ENCODE measurements at regions not wholly inside any gene's neighbourhood (a gene's known extent, or its start where the extent isn't known, plus 50 kb on each side); places are given as distances from the start of the nearest gene placed in this dataset.

- no peaks in the 10 kb centered on the region for H3K27me3 ChIP-seq
- no peaks in the 10 kb centered on the region for H3K36me3 ChIP-seq
- H3K4me3 ChIP-seq, result no peak overlapping the region
- H3K9me3 ChIP-seq, result no peaks in the 10 kb centered on the region
- DNase-seq, result no peak
Observed at GRCh38 chr5:3059488-3059887, 308.0 kb upstream of the IRX2 start.

DNA sequence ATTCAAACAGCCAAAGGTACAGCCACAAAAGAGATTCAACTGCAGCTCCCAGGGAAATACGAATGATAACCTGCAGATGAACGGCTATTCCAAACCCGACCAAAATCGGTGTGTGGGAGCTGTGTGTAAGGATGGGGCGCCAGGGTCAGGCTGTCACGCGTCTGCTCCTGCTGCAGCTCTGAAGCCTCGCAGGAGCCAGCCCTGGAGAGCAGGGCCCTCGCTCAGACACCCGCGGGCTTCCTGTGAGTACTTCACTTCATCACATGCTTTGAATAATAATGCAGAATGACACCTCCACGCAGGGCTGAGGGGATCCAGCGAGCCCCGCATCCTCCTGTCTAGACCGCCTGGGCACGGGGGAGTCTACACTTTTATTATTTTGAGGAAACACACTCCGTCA lies 307.5 kb upstream of the IRX2 start:
- no peaks in the 10 kb centered on the region for H3K9me3 ChIP-seq

DNA sequence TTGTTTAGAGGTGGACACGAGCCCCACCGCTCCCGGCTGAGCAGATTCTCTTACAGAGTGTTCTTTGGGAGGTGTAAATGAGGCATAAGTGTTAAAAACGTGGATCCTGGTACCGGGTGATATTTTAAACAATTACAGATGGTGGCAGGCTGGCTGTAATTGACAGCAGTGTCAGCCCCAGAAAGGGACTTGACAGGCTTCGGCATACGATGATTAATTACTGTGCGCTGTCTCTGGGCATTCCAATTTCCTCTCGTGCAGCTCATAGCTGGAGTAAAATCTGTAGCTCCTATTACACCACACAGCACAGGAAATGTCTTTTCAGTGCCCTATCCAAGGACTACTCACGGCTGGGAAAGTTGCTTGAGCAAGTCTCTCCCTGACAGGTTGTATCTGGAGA lies 305.4 kb upstream of the IRX2 start:
- no peaks in the 10 kb centered on the region for H3K9me3 ChIP-seq
- H3K4me3 ChIP-seq, result no peak overlapping the region
- H3K36me3 ChIP-seq, result no peaks in the 10 kb centered on the region
- DNase-seq, result no peak
- no peaks in the 10 kb centered on the region for H3K27me3 ChIP-seq

More for the DNA sequence above, 307.5 kb upstream of the IRX2 start:
- Histone ChIP-seq H3K27me3 (no peaks in the 10 kb centered on the region), H3K4me3 (no peak overlapping the region), H3K36me3 (no peaks in the 10 kb centered on the region)
- DNase-seq, result no peak

GRCh38 chr5:3051400-3051799 lies 299.9 kb upstream of the IRX2 start:
- H3K4me3 ChIP-seq, result no peak overlapping the region
- no peaks in the 10 kb centered on the region for H3K36me3 ChIP-seq
- no peak for DNase-seq
- no peaks in the 10 kb centered on the region for H3K9me3 ChIP-seq
- H3K27me3 ChIP-seq, result no peaks in the 10 kb centered on the region

DNA sequence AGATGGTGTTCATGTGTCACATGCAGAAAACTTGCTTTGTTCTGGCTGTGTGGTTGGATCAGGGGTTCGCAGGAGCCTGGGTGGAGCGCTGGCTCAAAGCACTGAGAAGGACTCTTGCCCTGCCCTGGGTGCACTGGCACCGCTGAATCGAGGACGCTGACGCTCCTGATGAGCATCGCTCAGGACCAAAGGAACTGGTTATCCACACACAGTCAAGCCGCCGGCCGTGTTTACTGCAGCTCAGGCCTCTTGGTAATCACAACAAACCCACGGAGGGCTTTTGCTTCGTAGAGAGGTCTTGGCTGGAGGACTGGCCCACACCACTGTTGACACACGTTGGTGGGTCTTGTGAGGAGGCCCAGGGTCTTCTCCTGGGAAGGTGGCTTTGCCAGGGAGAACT lies 299.4 kb upstream of the IRX2 start:
- Histone ChIP-seq H3K9me3 (no peaks in the 10 kb centered on the region), H3K27me3 (no peaks in the 10 kb centered on the region), H3K4me3 (no peak overlapping the region), H3K36me3 (no peaks in the 10 kb centered on the region)
- DNase-seq, result no peak

GRCh38 chr5:3049261-3049660 lies 297.8 kb upstream of the IRX2 start:
- Histone ChIP-seq H3K27me3 (no peaks in the 10 kb centered on the region), H3K4me3 (no peak overlapping the region), H3K36me3 (no peaks in the 10 kb centered on the region), H3K9me3 (no peaks in the 10 kb centered on the region)
- no peak for DNase-seq

DNA sequence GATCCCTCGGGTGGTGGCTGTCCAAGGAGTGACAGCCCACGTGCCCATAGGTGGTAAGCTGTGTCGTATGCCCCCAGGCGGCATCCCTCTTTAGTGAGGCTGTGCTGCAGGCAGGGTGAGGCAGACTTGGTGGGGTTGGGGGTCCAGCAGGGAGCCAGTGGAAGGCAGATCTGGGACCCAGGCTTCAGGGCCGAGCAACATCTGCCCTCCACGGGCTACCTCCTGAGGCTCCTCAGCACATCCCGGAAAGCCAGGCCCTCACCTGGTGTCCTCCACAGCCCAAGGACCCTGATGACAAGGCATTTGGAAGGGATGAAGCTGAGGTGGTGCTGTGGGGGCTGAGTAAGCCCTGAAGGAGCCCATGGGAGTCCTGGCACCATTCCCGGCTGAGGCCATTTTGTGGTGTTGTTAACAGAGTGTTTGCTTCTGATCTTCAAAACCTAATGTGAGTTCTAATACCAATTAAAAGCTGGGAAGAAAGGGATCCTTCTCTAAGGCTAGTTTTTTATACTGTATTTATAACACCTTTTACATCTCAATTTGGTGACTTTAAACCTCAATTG lies 295.8 kb upstream of the IRX2 start:
- Histone ChIP-seq H3K27me3 (no peaks in the 10 kb centered on the region), H3K36me3 (no peaks in the 10 kb centered on the region), H3K4me3 (no peak overlapping the region), H3K9me3 (no peaks in the 10 kb centered on the region)
- no peak for DNase-seq

GRCh38 chr5:3043600-3043999 lies 292.1 kb upstream of the IRX2 start:
- no peak for DNase-seq
- Histone ChIP-seq H3K36me3 (no peaks in the 10 kb centered on the region), H3K4me3 (no peak overlapping the region), H3K27me3 (no peaks in the 10 kb centered on the region), H3K9me3 (no peaks in the 10 kb centered on the region)

- no peaks in the 10 kb centered on the region for H3K9me3 ChIP-seq
- no peaks in the 10 kb centered on the region for H3K36me3 ChIP-seq
- H3K4me3 ChIP-seq, result no peak overlapping the region
- no peaks in the 10 kb centered on the region for H3K27me3 ChIP-seq
- no peak for DNase-seq
Observed at GRCh38 chr5:3041001-3041400, 289.5 kb upstream of the IRX2 start.

DNA sequence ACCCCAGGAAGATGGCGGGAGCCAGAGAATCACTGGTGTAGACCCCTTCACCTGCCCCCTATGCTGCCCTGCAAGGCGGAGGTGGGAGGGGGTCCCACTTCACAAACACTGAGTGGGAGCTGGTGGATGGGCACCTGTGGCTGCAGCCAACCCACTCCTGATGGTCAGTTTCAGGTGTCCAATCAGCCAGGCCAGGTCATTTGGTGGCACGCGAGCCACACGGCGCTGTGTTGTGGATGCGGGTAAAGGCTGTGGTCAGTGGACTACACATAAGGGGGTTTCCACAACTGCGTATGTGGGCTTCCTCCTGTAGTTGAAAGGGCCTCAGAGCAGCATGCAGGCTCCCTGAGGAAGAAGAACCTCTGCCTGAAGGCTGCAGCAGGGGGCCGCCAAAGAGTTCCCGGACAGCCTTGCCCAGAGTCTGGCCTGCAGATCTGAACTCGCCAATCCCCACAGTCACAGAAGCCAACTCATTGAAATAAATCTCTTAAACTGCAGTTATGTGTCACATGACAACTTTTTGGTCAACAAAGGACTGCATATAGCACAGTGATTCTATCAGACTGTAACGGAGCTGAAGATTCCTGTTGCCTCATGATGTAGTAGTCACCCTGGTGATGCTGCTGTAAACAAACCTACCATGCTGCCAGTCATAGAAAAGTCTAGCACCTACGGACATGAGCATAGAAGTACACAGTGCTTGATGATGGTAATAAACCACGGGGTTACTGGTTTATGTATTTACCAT lies 284.7 kb upstream of the IRX2 start:
- H3K27me3 ChIP-seq, result no peaks in the 10 kb centered on the region
- H3K4me3 ChIP-seq, result no peak overlapping the region
- no peaks in the 10 kb centered on the region for H3K36me3 ChIP-seq
- no peaks in the 10 kb centered on the region for H3K9me3 ChIP-seq
- no peak for DNase-seq

DNA sequence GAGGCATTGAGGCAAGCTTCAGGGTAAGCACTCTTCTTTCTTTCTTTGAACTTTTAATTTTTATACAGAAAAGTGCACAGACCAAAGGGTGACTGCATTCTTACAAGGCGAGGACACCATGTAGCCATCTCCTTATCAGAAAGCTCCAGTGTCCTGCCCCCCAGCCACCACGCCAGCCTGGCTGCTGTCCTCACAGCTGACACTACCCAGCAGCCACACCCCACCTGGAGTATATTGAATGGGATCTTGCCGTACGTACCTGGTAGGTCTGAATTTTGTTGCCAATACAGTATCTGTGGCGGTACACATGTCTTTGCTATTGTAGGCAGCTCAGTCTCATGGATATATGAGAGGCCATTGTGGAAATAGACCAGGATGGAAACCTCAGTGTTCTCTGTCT lies 284.0 kb upstream of the IRX2 start:
- Histone ChIP-seq H3K36me3 (no peaks in the 10 kb centered on the region), H3K27me3 (no peaks in the 10 kb centered on the region)

DNA sequence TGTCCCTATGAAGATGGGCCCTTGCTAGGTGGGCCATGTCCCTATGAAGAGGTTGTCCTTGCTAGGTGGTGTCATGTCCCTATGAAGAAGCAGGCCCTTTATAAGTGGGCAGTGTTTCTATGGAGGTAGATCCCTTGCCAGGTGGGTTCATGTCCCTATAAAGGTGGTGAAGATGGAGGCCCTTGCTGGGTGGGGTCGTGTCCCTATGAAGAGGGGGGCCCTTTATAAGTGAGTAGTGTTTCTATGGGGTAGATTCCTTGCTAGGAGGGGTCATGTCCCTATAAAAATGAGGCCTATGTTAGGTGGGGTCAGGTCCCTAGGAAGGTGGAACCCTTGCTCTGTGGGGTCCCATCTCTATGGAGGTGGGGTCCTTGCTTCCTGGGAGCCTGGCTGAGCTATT lies 283.4 kb upstream of the IRX2 start:
- Histone ChIP-seq H3K9me3 (no peaks in the 10 kb centered on the region), H3K27me3 (no peaks in the 10 kb centered on the region), H3K4me3 (no peak overlapping the region), H3K36me3 (no peaks in the 10 kb centered on the region)
- no peak for DNase-seq

More for the DNA sequence above, 284.0 kb upstream of the IRX2 start:
- no peaks in the 10 kb centered on the region for H3K9me3 ChIP-seq
- no peak for DNase-seq
- H3K4me3 ChIP-seq, result no peak overlapping the region

GRCh38 chr5:3034449-3034848 lies 283.0 kb upstream of the IRX2 start:
- no peak for DNase-seq
- Histone ChIP-seq H3K36me3 (no peaks in the 10 kb centered on the region), H3K4me3 (no peak overlapping the region), H3K27me3 (no peaks in the 10 kb centered on the region), H3K9me3 (no peaks in the 10 kb centered on the region)

DNA sequence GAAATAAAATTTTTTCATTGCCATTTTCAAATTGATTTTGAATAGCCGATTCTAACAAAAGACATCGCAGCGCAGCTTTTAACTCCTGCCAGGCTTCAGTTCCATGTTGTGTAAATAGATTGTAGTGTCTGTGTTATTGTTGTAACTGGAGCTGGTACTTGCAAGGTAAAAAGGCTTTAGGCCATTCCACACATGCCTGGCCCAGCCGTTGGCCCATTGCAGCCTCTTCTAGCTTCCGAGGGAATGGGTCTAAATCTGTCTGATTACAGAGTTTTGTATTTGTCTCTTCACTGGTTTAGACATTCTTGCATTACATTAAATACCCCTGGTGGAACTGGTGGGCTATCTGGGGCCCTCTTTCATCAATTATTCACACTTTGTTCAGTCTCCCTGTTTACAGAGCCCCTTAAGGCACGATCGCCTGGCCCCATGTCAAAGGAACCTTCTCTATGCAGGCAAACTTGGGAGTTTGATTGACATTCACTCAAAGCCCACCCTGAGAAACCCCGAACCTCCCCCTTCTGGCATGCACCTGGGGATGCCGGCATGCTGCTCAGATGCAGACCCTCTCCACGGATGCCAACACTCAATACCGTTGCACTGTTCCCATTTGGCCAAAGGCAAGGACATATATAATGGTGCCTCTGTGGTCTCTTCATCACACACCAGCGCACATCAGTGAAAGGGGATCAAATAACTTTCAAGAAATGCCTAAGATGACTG lies 281.7 kb upstream of the IRX2 start:
- Histone ChIP-seq H3K36me3 (no peaks in the 10 kb centered on the region), H3K9me3 (no peaks in the 10 kb centered on the region), H3K4me3 (no peak overlapping the region), H3K27me3 (no peaks in the 10 kb centered on the region)
- DNase-seq, result no peak

GRCh38 chr5:3032513-3032912 lies 281.0 kb upstream of the IRX2 start:
- no peaks in the 10 kb centered on the region for H3K36me3 ChIP-seq
- no peaks in the 10 kb centered on the region for H3K27me3 ChIP-seq
- no peak overlapping the region for H3K4me3 ChIP-seq
- no peaks in the 10 kb centered on the region for H3K9me3 ChIP-seq
- no peak for DNase-seq

- no peak overlapping the region for H3K4me3 ChIP-seq
- H3K9me3 ChIP-seq, result no peaks in the 10 kb centered on the region
- no peaks in the 10 kb centered on the region for H3K36me3 ChIP-seq
- no peak for DNase-seq
- H3K27me3 ChIP-seq, result no peaks in the 10 kb centered on the region
Observed at GRCh38 chr5:3031733-3032378, 280.4 kb upstream of the IRX2 start.

DNA sequence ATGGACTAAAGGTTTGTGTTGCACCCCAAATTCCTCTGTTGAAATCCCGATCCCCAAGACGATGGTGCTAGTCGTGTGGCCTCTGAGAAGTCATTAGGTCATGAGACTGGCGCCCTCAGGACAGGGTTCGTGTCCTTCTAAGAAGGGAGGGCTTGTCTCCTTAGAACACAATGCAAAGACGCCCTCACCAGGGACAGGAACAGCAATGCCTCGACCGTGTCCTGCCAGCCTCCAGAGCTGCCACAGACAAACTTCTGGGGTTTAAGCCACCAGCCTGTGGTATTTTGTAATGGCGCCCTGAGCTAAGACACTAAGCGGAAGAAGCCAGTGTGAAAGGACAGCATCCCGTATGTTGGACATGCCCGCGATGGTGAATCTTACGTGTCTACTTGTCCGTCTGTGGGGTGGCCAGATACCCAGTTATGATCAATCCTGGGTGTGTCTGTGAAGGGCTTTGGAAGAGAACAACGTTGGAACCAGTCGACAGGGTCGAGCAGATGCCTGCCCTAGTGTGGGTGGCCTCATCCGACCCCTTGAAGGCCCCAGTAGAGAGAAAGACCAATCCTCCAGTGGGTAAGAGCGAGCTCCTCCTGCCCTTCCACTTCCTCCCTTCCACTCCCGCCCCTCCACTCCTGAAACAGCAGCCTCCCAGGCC lies 279.2 kb upstream of the IRX2 start:
- Histone ChIP-seq H3K27me3 (no peaks in the 10 kb centered on the region), H3K36me3 (no peaks in the 10 kb centered on the region), H3K4me3 (no peak overlapping the region), H3K9me3 (no peaks in the 10 kb centered on the region)
- no peak for DNase-seq

All from MG63 (cell line).